HEK293T (cell line): ENCODE measurements at regions not wholly inside any gene's neighbourhood (a gene's known extent, or its start where the extent isn't known, plus 50 kb on each side); places are given as distances from the start of the nearest gene placed in this dataset.

ENCODE experiments used
- ARNT ChIP-seq: fragments of 450-650 bp; IDR thresholded peaks from 2 replicates; pipeline ENCODE4 v1.6.1; 2017; ENCODE audit warnings: mild to moderate bottlenecking
- BHLHE40 ChIP-seq: fragments of 450-650 bp; IDR thresholded peaks from 2 replicates; pipeline ENCODE4 v1.6.1; 2016; ENCODE audit warnings: mild to moderate bottlenecking, moderate library complexity, borderline replicate concordance
- ELF4 ChIP-seq: fragments of 450-650 bp; IDR thresholded peaks from 2 replicates; pipeline ENCODE4 v1.6.1; 2017; ENCODE audit warnings: antibody characterized with exemption
- FOXA1 ChIP-seq: fragments of 450-650 bp; IDR thresholded peaks from 2 replicates; pipeline ENCODE4 v1.6.1; 2016; ENCODE audit warnings: mild to moderate bottlenecking
- FOXK2 ChIP-seq: fragments of 450-650 bp; IDR thresholded peaks from 2 replicates; pipeline ENCODE4 v1.6.1; 2016; ENCODE audit warnings: mild to moderate bottlenecking
- FOXM1 ChIP-seq: fragments of 450-650 bp; IDR thresholded peaks from 2 replicates; pipeline ENCODE4 v1.6.1; 2017; ENCODE audit warnings: mild to moderate bottlenecking, borderline replicate concordance
- L3MBTL2 ChIP-seq: fragments of 450-650 bp; conservative IDR thresholded peaks from 2 replicates; pipeline ENCODE4 v1.6.1; 2016; ENCODE audit warnings: mild to moderate bottlenecking
- LEF1 ChIP-seq: fragments of 450-650 bp; IDR thresholded peaks from 2 replicates; pipeline ENCODE4 v1.6.1; 2017; ENCODE audit warnings: mild to moderate bottlenecking, borderline replicate concordance
- NFRKB ChIP-seq: fragments of 450-650 bp; IDR thresholded peaks from 2 replicates; pipeline ENCODE4 v1.6.1; 2016; ENCODE audit warnings: mild to moderate bottlenecking, moderate library complexity
- SP1 ChIP-seq: fragments of 450-650 bp; IDR thresholded peaks from 2 replicates; pipeline ENCODE4 v1.6.1; 2017
- TARDBP ChIP-seq: fragments of 450-650 bp; IDR thresholded peaks from 2 replicates; pipeline ENCODE4 v1.6.1; 2016
- TF ChIP-seq, protein P1 (sequence below): fragments of 450-650 bp; IDR thresholded peaks from 2 replicates; pipeline ENCODE4 v1.6.1; 2016

DNA sequence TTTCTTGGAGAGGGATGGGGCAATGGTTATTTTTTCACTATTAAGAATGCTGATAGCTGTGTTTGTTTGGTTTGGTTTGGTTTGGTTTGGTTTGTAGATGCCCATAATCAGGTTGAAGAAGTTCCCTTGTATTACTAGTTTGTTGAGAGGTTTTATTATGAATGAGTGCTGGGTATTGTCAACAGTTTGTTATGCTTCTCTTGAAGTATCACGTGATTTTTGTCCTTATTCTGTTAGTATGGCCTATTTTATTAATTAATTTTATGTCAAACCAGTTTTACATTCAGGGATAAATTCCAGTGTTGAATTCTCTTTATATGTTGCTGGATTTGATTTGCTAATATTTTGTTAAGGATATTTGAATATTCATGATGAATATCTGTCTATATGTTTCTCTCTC, 449.8 kb upstream of the NWD2 start:
- TF ChIP-seq L3MBTL2 (no peak), FOXK2 (no peak), ARNT (no peak), SP1 (no peak), LEF1 (no peak), NFRKB (no peak), FOXA1 (no peak), FOXM1 (no peak), ELF4 (no peak), BHLHE40 (no peak), TARDBP (no peak)
- TF ChIP-seq, protein P1, sequence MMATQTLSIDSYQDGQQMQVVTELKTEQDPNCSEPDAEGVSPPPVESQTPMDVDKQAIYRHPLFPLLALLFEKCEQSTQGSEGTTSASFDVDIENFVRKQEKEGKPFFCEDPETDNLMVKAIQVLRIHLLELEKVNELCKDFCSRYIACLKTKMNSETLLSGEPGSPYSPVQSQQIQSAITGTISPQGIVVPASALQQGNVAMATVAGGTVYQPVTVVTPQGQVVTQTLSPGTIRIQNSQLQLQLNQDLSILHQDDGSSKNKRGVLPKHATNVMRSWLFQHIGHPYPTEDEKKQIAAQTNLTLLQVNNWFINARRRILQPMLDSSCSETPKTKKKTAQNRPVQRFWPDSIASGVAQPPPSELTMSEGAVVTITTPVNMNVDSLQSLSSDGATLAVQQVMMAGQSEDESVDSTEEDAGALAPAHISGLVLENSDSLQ: no peak
